ENCODE measurements at regions not wholly inside any gene's neighbourhood (a gene's known extent, or its start where the extent isn't known, plus 50 kb on each side); places are given as distances from the start of the nearest gene placed in this dataset.
A peak's percentile ranks its signal among the peaks of the same experiment; 100 is the strongest.

DNA sequence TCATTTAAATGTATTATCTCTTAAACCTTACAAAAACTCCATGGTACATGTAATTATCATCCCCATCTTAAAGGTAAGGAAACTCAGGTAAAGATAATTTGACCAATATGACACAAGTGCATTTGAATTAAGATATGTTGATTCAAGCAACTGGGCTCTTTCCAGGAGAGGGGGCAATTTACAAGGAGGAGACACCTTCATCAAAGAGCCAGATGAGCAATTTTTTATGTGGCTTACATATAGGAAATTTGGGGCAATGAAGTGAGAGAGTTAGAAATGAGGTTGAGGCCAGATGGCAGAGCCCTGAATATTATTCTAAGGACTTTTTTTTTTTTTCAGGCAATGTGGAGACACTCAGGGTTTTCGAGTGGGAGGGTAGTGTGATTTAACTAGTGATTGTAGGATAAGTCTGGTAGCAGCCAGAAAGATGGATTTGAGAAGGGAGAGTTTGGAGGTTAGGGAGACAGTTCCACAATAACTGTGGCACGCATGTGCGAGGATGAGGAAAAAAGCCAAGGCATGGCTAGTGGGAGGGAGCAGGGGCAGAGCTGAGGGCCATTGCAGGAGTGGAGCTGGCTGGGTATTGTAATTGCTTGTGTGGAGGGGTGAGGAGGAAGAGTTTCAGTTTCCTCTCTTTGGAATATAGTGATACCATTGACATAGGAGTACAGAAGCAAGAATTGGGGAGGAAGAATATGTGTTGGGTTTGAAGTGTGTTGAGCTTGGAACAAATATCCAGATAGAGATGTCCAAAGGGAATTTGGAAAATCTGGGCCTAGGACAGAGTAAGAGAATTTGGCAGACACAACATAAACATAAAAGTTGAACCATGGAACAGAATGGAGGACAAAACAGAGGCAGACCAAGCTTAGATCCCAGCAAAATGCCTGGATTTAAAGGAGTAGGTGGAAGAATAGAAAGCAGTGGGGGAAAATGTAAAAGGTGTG is 72.0 kb downstream of the ACTBL2 start:
- no peaks in the 10 kb centered on the region for H3K4me1 Mint-ChIP-seq (ENCODE audit: low read depth, unreplicated experiment)
- Histone ChIP-seq H3K4me3 (ENCODE audit: low read depth, low read length) (no peak overlapping the region), H3K27me3 (replicated peaks; ENCODE audit: control insufficient read depth, insufficient read depth, low read length) (no peaks in the 10 kb centered on the region), H3K36me3 (ENCODE audit: control insufficient read depth, insufficient read depth, low read length) (no peaks in the 10 kb centered on the region), H3K4me1 (peaks cover 12% of the 10 kb centered on the region), H3K9me3 (no peaks in the 10 kb centered on the region)
- no peaks in the 10 kb centered on the region for H3K36me3 Mint-ChIP-seq (ENCODE audit: insufficient read depth, unreplicated experiment)
- no peak overlapping the region for H3K4me3 Mint-ChIP-seq (ENCODE audit: unreplicated experiment)
- no TSS peak for BruUV-seq (replicated peaks)
- TF ChIP-seq, protein P1, sequence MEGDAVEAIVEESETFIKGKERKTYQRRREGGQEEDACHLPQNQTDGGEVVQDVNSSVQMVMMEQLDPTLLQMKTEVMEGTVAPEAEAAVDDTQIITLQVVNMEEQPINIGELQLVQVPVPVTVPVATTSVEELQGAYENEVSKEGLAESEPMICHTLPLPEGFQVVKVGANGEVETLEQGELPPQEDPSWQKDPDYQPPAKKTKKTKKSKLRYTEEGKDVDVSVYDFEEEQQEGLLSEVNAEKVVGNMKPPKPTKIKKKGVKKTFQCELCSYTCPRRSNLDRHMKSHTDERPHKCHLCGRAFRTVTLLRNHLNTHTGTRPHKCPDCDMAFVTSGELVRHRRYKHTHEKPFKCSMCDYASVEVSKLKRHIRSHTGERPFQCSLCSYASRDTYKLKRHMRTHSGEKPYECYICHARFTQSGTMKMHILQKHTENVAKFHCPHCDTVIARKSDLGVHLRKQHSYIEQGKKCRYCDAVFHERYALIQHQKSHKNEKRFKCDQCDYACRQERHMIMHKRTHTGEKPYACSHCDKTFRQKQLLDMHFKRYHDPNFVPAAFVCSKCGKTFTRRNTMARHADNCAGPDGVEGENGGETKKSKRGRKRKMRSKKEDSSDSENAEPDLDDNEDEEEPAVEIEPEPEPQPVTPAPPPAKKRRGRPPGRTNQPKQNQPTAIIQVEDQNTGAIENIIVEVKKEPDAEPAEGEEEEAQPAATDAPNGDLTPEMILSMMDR (IDR thresholded peaks at IDR 0.05; ENCODE audit: insufficient read depth in 1 of 2, low read depth in 1 of 2, low read length in 1 of 2, severe bottlenecking in 1 of 2, unreplicated experiment in 1 of 2): peak in 1 of 2 experiments; percentile 6
- no peak overlapping the region for H3K27ac Mint-ChIP-seq (ENCODE audit: unreplicated experiment)
- DNase-seq: no peak
- ChIA-PET POLR2A (interaction anchor here (0.6 kb wide), 1 partner anchor 10 kb away, joined by 4 read pairs; no protein-coding TSS in a partner anchor), CTCF (no interaction called here)
- H3K9me3 Mint-ChIP-seq (ENCODE audit: unreplicated experiment): no peaks in the 10 kb centered on the region
- intact Hi-C loops (cut with micrococcal nuclease; ENCODE audit: unreplicated experiment): no loop called here
- no peaks in the 10 kb centered on the region for H3K27me3 Mint-ChIP-seq (ENCODE audit: insufficient read depth, unreplicated experiment)

- Mint-ChIP-seq H3K9me3 (ENCODE audit: unreplicated experiment) (peaks cover under 1% of the 10 kb centered on the region), H3K36me3 (ENCODE audit: insufficient read depth, unreplicated experiment) (no peaks in the 10 kb centered on the region), H3K4me1 (ENCODE audit: low read depth, unreplicated experiment) (no peaks in the 10 kb centered on the region), H3K27ac (ENCODE audit: unreplicated experiment) (no peak overlapping the region), H3K27me3 (ENCODE audit: insufficient read depth, unreplicated experiment) (no peaks in the 10 kb centered on the region), H3K4me3 (ENCODE audit: unreplicated experiment) (no peak overlapping the region)
- TF ChIP-seq, protein P1 (IDR thresholded peaks at IDR 0.05; ENCODE audit: insufficient read depth in 1 of 2, low read depth in 1 of 2, low read length in 1 of 2, severe bottlenecking in 1 of 2, unreplicated experiment in 1 of 2): no peak
- H3K4me3 ChIP-seq (ENCODE audit: low read depth, low read length): no peak overlapping the region
- no TSS peak for BruUV-seq (replicated peaks)
- no peak for DNase-seq
- ChIA-PET CTCF (no interaction called here), POLR2A (no interaction called here)
- H3K4me1 ChIP-seq: no peaks in the 10 kb centered on the region
- no peaks in the 10 kb centered on the region for H3K9me3 ChIP-seq
- no peaks in the 10 kb centered on the region for H3K36me3 ChIP-seq (ENCODE audit: control insufficient read depth, insufficient read depth, low read length)
- intact Hi-C loops (cut with micrococcal nuclease; ENCODE audit: unreplicated experiment): no loop called here
- no peaks in the 10 kb centered on the region for H3K27me3 ChIP-seq (replicated peaks; ENCODE audit: control insufficient read depth, insufficient read depth, low read length)
Observed at GRCh38 chr5:57408714-57409113, 73.9 kb downstream of the ACTBL2 start.

DNA sequence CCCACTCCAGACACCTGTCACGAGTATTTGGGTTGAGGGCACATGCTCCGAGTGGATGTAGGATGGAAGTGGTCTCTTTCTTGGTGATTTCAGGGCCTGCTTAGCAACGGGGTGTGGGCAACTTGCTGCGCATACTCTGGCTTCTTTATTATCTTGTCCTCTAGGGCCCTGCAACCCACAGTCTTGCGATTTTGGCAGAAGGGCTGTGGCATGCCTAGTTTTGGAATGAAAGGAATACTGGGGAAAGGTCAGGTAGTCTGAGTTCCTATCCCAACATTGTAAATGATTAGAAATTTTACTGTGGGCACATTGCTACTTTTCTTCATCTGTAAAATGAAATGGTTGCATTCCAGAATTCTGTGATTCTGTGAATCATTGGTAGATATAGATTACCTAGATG is 74.3 kb downstream of the ACTBL2 start:
- no peaks in the 10 kb centered on the region for H3K36me3 Mint-ChIP-seq (ENCODE audit: insufficient read depth, unreplicated experiment)
- Histone ChIP-seq H3K4me3 (ENCODE audit: low read depth, low read length) (no peak overlapping the region), H3K36me3 (ENCODE audit: control insufficient read depth, insufficient read depth, low read length) (no peaks in the 10 kb centered on the region), H3K27me3 (replicated peaks; ENCODE audit: control insufficient read depth, insufficient read depth, low read length) (no peaks in the 10 kb centered on the region), H3K9me3 (no peaks in the 10 kb centered on the region), H3K4me1 (no peaks in the 10 kb centered on the region)
- TF ChIP-seq, protein P1 (IDR thresholded peaks at IDR 0.05; ENCODE audit: insufficient read depth in 1 of 2, low read depth in 1 of 2, low read length in 1 of 2, severe bottlenecking in 1 of 2, unreplicated experiment in 1 of 2): no peak
- H3K27me3 Mint-ChIP-seq (ENCODE audit: insufficient read depth, unreplicated experiment): no peaks in the 10 kb centered on the region
- ChIA-PET POLR2A (no interaction called here), CTCF (no interaction called here)
- no TSS peak for BruUV-seq (replicated peaks)
- no peak for DNase-seq
- H3K27ac Mint-ChIP-seq (ENCODE audit: unreplicated experiment): no peak overlapping the region
- intact Hi-C loops (cut with micrococcal nuclease; ENCODE audit: unreplicated experiment): no loop called here
- H3K4me1 Mint-ChIP-seq (ENCODE audit: low read depth, unreplicated experiment): no peaks in the 10 kb centered on the region
- H3K9me3 Mint-ChIP-seq (ENCODE audit: unreplicated experiment): peaks cover 5% of the 10 kb centered on the region
- no peak overlapping the region for H3K4me3 Mint-ChIP-seq (ENCODE audit: unreplicated experiment)

All from Caco-2 (cell line).